ENCODE measurements at regions not wholly inside any gene's neighbourhood (a gene's known extent, or its start where the extent isn't known, plus 50 kb on each side); places are given as distances from the start of the nearest gene placed in this dataset.

DNA sequence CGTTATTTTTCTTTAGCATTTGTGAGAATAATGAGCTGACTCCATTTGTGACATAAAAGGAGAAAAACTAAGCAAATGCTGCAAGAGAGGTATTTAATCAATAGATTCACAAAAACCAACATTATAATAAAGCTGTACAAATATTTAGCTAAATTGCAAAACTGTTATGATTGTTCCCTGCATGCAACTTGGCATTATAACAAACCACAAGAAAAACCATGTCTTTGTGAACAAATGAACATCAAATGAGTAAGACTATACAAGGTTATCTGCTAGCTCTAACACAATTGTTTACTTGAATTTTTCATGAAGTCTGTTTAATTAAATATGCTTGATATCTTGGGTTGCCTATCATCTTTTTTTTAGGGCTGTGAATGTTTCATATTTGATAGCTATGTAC, 50.8 kb upstream of the PPP1R9A start:
- H3K27me3 ChIP-seq (ENCODE audit: insufficient read depth, low read length): no peaks in the 10 kb centered on the region
- no peaks in the 10 kb centered on the region for H3K36me3 ChIP-seq (ENCODE audit: insufficient read depth, low read length)
- H3K9me3 ChIP-seq (ENCODE audit: insufficient read depth, low read depth, low read length): no peaks in the 10 kb centered on the region
- H3K27ac ChIP-seq (ENCODE audit: low read depth, low read length): no peak overlapping the region
- H3K4me3 ChIP-seq (ENCODE audit: low read length): no peak overlapping the region
- H3K9ac ChIP-seq (ENCODE audit: low read depth, low read length): no peak overlapping the region
- no peaks in the 10 kb centered on the region for H3K4me1 ChIP-seq (ENCODE audit: insufficient read depth, low read length)
- 91% methylated on average over 1 of the region's 1 CpG for WGBS
